ENCODE measurements at regions not wholly inside any gene's neighbourhood (a gene's known extent, or its start where the extent isn't known, plus 50 kb on each side); places are given as distances from the start of the nearest gene placed in this dataset.
A peak's percentile ranks its signal among the peaks of the same experiment; 100 is the strongest.

- Histone ChIP-seq H3K27me3 (ENCODE audit: insufficient read depth, low read depth) (0 out of 2 replicates have a peak, but pooled peaks cover 2% of the 10 kb centered on the region), H3K79me2 (ENCODE audit: insufficient read depth, low read depth) (no peaks in the 10 kb centered on the region), H3K4me2 (peak overlapping the region; percentile 29; the same call in 1 of the 2 replicates), H2AFZ (ENCODE audit: low read depth) (no peak overlapping the region), H3K4me3 (IDR thresholded peaks at IDR 0.05; ENCODE audit: insufficient read depth, low read depth, low read length) (no peak overlapping the region), H3K36me3 (ENCODE audit: insufficient read depth) (no peaks in the 10 kb centered on the region), H3K27ac (no peak overlapping the region), H4K20me1 (ENCODE audit: insufficient read depth) (no peaks in the 10 kb centered on the region), H3K9ac (no peak overlapping the region), H3K4me1 (ENCODE audit: low read depth, poor library complexity, severe bottlenecking) (peaks cover 18% of the 10 kb centered on the region)
- TF ChIP-seq, protein P1, sequence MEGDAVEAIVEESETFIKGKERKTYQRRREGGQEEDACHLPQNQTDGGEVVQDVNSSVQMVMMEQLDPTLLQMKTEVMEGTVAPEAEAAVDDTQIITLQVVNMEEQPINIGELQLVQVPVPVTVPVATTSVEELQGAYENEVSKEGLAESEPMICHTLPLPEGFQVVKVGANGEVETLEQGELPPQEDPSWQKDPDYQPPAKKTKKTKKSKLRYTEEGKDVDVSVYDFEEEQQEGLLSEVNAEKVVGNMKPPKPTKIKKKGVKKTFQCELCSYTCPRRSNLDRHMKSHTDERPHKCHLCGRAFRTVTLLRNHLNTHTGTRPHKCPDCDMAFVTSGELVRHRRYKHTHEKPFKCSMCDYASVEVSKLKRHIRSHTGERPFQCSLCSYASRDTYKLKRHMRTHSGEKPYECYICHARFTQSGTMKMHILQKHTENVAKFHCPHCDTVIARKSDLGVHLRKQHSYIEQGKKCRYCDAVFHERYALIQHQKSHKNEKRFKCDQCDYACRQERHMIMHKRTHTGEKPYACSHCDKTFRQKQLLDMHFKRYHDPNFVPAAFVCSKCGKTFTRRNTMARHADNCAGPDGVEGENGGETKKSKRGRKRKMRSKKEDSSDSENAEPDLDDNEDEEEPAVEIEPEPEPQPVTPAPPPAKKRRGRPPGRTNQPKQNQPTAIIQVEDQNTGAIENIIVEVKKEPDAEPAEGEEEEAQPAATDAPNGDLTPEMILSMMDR (conservative IDR thresholded peaks at IDR 0.05; ENCODE audit: low read depth, low read length), result no peak
Measured at GRCh38 chr9:129382281-129383018, 204.4 kb upstream of the IER5L start.

GRCh38 chr9:129381481-129381957 is 203.5 kb upstream of the IER5L start:
- TF ChIP-seq, protein P1 (conservative IDR thresholded peaks at IDR 0.05; ENCODE audit: low read depth, low read length), result no peak

GRCh38 chr9:129380961-129381401 is 202.9 kb upstream of the IER5L start:
- Histone ChIP-seq H3K9ac (no peak overlapping the region), H3K27ac (no peak overlapping the region), H3K4me2 (no peak overlapping the region), H3K4me1 (ENCODE audit: low read depth, poor library complexity, severe bottlenecking) (peaks cover 18% of the 10 kb centered on the region), H3K79me2 (ENCODE audit: insufficient read depth, low read depth) (no peaks in the 10 kb centered on the region), H4K20me1 (ENCODE audit: insufficient read depth) (no peaks in the 10 kb centered on the region), H3K4me3 (IDR thresholded peaks at IDR 0.05; ENCODE audit: insufficient read depth, low read depth, low read length) (no peak overlapping the region), H3K27me3 (ENCODE audit: insufficient read depth, low read depth) (0 out of 2 replicates have a peak, but pooled peaks cover 2% of the 10 kb centered on the region), H3K36me3 (ENCODE audit: insufficient read depth) (no peaks in the 10 kb centered on the region), H2AFZ (ENCODE audit: low read depth) (no peak overlapping the region)
- TF ChIP-seq, protein P1 (conservative IDR thresholded peaks at IDR 0.05; ENCODE audit: low read depth, low read length), result no peak

More at GRCh38 chr9:129381481-129381957, 203.5 kb upstream of the IER5L start:
- no peak overlapping the region for H3K4me3 ChIP-seq (IDR thresholded peaks at IDR 0.05; ENCODE audit: insufficient read depth, low read depth, low read length)
- no peaks in the 10 kb centered on the region for H3K79me2 ChIP-seq (ENCODE audit: insufficient read depth, low read depth)
- H3K4me1 ChIP-seq (ENCODE audit: low read depth, poor library complexity, severe bottlenecking), result peaks cover 18% of the 10 kb centered on the region
- no peak overlapping the region for H2AFZ ChIP-seq (ENCODE audit: low read depth)
- H3K4me2 ChIP-seq, result no peak overlapping the region
- H3K9ac ChIP-seq, result no peak overlapping the region
- no peak overlapping the region for H3K27ac ChIP-seq
- H4K20me1 ChIP-seq (ENCODE audit: insufficient read depth), result no peaks in the 10 kb centered on the region
- H3K36me3 ChIP-seq (ENCODE audit: insufficient read depth), result no peaks in the 10 kb centered on the region
- 0 out of 2 replicates have a peak, but pooled peaks cover 2% of the 10 kb centered on the region for H3K27me3 ChIP-seq (ENCODE audit: insufficient read depth, low read depth)

DNA sequence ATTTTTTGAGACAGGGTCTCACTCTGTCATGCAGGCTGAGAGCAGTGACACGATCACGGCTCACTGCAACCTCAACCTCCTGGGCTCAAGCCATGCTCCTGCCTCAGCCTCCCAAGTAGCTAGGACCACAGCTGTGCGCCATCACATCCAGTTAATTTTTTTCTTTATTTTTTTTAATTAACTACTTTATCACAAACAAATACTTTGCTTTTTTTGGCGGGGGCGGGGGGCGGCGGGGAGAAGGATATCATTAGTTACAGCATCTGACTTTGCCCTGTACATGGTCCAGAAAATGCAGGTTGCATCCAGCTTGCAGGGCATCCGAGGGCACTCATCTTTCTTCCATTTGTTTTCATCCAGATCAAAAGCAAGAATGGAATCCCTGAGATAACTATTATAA is 201.8 kb upstream of the IER5L start:
- H3K27me3 ChIP-seq (ENCODE audit: insufficient read depth, low read depth), result 0 out of 2 replicates have a peak, but pooled peaks cover 2% of the 10 kb centered on the region
- H3K4me1 ChIP-seq (ENCODE audit: low read depth, poor library complexity, severe bottlenecking), result peaks cover 18% of the 10 kb centered on the region
- H3K79me2 ChIP-seq (ENCODE audit: insufficient read depth, low read depth), result no peaks in the 10 kb centered on the region
- TF ChIP-seq, protein P1 (conservative IDR thresholded peaks at IDR 0.05; ENCODE audit: low read depth, low read length), result no peak
- H2AFZ ChIP-seq (ENCODE audit: low read depth), result no peak overlapping the region
- no peak overlapping the region for H3K4me2 ChIP-seq
- H3K4me3 ChIP-seq (IDR thresholded peaks at IDR 0.05; ENCODE audit: insufficient read depth, low read depth, low read length), result no peak overlapping the region
- no peaks in the 10 kb centered on the region for H3K36me3 ChIP-seq (ENCODE audit: insufficient read depth)
- no peaks in the 10 kb centered on the region for H4K20me1 ChIP-seq (ENCODE audit: insufficient read depth)
- no peak overlapping the region for H3K9ac ChIP-seq
- H3K27ac ChIP-seq, result no peak overlapping the region
